Muscle of leg (tissue), 3 donors: ENCODE measurements at regions not wholly inside any gene's neighbourhood (a gene's known extent, or its start where the extent isn't known, plus 50 kb on each side); places are given as distances from the start of the nearest gene placed in this dataset.

ENCODE experiments used
- DNase-seq: peaks from one replicate; pipeline ENCODE4 v3.0.0; 2013
- H3K27ac ChIP-seq: one replicate; pipeline ENCODE4 v1.5.1; 2013; ENCODE audit warnings: mild to moderate bottlenecking, low read length, control low read depth
- H3K27me3 ChIP-seq: one replicate; pipeline ENCODE4 v1.6.1; 2013; ENCODE audit warnings: low read length; ENCODE audit not compliant: control insufficient read depth, insufficient read depth
- H3K36me3 ChIP-seq: one replicate; pipeline ENCODE4 v1.6.1; 2013; ENCODE audit warnings: low read length; ENCODE audit not compliant: control insufficient read depth, insufficient read depth
- H3K4me1 ChIP-seq: one replicate; pipeline ENCODE4 v1.6.1; 2013; ENCODE audit warnings: low read length; ENCODE audit not compliant: control insufficient read depth, insufficient read depth
- H3K4me3 ChIP-seq: one replicate; pipeline ENCODE4 v1.5.1; 2013; ENCODE audit warnings: low read length, control low read depth
- H3K9me3 ChIP-seq: replicated peaks from 2 replicates; pipeline ENCODE4 v1.6.1; 2013; ENCODE audit warnings: low read depth, low read length; ENCODE audit not compliant: control insufficient read depth
- WGBS: methylation state at CpG from one replicate; pipeline ENCODE4 v1.1.5; 2013; ENCODE audit warnings: missing lambda C conversion rate; ENCODE audit not compliant: insufficient coverage; 5-methylcytosine and 5-hydroxymethylcytosine counted together

GRCh38 chr22:34129691-34130486 is 209.6 kb upstream of the LARGE1 start:
- no peak overlapping the region for H3K27ac ChIP-seq
- no peak overlapping the region for H3K4me3 ChIP-seq
- 100% methylated on average over 1 of the region's 4 CpGs for WGBS
- no peaks in the 10 kb centered on the region for H3K9me3 ChIP-seq
- H3K4me1 ChIP-seq = no peaks in the 10 kb centered on the region
- no peaks in the 10 kb centered on the region for H3K27me3 ChIP-seq
- no peak for DNase-seq
- no peaks in the 10 kb centered on the region for H3K36me3 ChIP-seq

GRCh38 chr22:34135749-34136148 is 215.5 kb upstream of the LARGE1 start:
- no peak overlapping the region for H3K4me3 ChIP-seq
- no peaks in the 10 kb centered on the region for H3K36me3 ChIP-seq
- no peak for DNase-seq
- H3K4me1 ChIP-seq = no peaks in the 10 kb centered on the region
- H3K9me3 ChIP-seq = no peaks in the 10 kb centered on the region
- WGBS = 84% methylated on average over 3 of the region's 7 CpGs
- H3K27ac ChIP-seq = no peak overlapping the region
- H3K27me3 ChIP-seq = no peaks in the 10 kb centered on the region

- no peaks in the 10 kb centered on the region for H3K36me3 ChIP-seq
- no peaks in the 10 kb centered on the region for H3K27me3 ChIP-seq
- no peak overlapping the region for H3K4me3 ChIP-seq
- no peak overlapping the region for H3K27ac ChIP-seq
- peaks cover 2% of the 10 kb centered on the region for H3K9me3 ChIP-seq
- no peaks in the 10 kb centered on the region for H3K4me1 ChIP-seq
- DNase-seq = no peak
Observed at GRCh38 chr22:34150023-34150422, 229.7 kb upstream of the LARGE1 start.

- H3K9me3 ChIP-seq = no peaks in the 10 kb centered on the region
- no peaks in the 10 kb centered on the region for H3K4me1 ChIP-seq
- no peak for DNase-seq
- WGBS = 56% methylated on average over 5 of the region's 8 CpGs
- H3K27me3 ChIP-seq = no peaks in the 10 kb centered on the region
- no peak overlapping the region for H3K27ac ChIP-seq
- H3K4me3 ChIP-seq = no peak overlapping the region
- H3K36me3 ChIP-seq = no peaks in the 10 kb centered on the region
Observed at GRCh38 chr22:34159491-34159890, 239.2 kb upstream of the LARGE1 start.

DNA sequence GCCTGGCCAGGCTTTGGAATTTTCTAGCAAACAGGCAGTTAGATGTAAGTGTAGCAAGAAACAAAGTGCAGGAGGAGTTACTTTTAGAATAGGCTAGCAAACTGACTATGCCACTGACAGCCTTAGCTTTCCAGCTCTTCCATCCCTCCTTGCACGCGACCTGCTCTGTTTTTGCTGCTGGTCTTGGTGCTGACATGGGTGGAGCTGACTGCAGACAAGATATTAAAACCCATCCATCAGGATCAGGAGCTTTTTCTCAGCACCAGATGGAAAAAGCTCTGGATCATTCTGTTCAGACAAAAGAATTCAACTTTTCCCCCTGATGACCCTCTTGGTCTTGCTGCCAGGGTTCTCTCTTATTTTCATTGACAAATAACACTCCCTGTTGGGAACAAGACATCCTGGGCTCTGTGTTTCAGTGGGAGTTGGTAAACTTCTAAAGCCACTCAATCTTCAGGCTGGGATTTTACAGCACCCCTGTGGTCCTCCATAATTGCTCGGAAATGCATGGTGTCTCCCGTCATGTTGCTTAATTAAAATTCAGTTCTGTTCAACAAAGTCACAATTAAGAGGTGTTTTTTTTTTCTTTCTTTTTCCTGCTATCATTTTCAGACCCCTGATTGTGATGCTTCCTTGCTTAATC is 240.0 kb upstream of the LARGE1 start:
- no peaks in the 10 kb centered on the region for H3K4me1 ChIP-seq
- 0% methylated on average over 2 of the region's 4 CpGs for WGBS
- no peak overlapping the region for H3K27ac ChIP-seq
- no peak overlapping the region for H3K4me3 ChIP-seq
- no peak for DNase-seq
- no peaks in the 10 kb centered on the region for H3K9me3 ChIP-seq
- no peaks in the 10 kb centered on the region for H3K27me3 ChIP-seq
- H3K36me3 ChIP-seq = no peaks in the 10 kb centered on the region

DNA sequence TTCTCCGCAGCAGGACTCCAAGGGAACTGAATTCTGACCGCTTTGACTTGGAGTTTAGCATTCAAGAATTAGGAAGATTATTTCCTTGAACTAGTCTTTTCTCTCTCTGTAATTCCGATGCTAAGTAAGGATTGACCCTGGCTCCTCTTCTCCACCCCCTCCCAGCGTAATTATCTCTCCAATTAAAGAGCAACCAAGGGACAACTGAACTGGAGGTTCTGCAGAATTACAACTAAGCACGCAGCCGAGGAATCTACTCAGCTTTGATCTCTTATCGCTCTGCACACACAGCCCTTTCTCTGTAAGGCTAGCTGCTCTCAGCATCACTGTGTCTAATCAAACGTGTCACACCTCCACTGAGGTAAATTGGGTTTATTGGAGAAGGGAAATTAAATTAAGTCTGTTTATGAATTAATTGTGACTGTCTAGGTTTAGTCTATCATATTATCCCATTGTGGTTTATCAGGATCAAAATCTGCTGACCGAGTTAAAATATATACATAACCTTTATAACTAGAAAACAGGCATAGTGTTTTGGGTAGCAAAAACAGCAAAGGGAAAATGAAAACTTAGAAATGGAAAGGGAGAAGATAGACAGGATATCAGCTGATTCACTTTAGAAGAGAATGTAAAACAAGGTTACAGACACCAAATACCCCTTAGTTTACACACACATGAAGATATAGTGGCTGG is 241.3 kb upstream of the LARGE1 start:
- H3K4me1 ChIP-seq = no peaks in the 10 kb centered on the region
- WGBS = 29% methylated on average over 4 of the region's 9 CpGs
- DNase-seq = no peak
- no peak overlapping the region for H3K27ac ChIP-seq
- no peaks in the 10 kb centered on the region for H3K9me3 ChIP-seq
- no peak overlapping the region for H3K4me3 ChIP-seq
- H3K36me3 ChIP-seq = no peaks in the 10 kb centered on the region
- H3K27me3 ChIP-seq = no peaks in the 10 kb centered on the region

GRCh38 chr22:34198976-34199375 is 278.7 kb upstream of the LARGE1 start:
- Histone ChIP-seq H3K27ac (no peak overlapping the region), H3K27me3 (no peaks in the 10 kb centered on the region), H3K4me3 (no peak overlapping the region), H3K4me1 (no peaks in the 10 kb centered on the region), H3K9me3 (no peaks in the 10 kb centered on the region), H3K36me3 (no peaks in the 10 kb centered on the region)
- no peak for DNase-seq
- WGBS = 57% methylated on average over 1 of the region's 3 CpGs

DNA sequence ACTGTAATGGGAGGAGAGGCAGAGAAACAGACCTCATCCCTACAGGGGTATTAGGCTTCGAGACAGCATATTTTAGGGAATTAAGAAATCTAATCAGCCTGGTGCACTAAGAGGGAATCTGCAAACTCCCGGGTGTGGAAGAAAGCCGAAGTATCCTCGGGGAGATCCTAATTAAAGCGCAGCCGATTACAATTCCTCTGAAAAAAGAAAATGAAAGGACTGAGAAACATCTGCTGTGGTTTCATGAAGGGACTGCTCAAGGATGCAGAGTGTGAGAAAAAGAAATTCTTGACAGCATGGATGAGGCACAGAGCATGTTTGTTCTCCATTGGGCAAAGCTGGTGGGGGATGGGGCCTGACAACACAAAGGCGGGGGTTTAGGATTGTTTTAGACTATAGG is 290.0 kb upstream of the LARGE1 start:
- WGBS = 79% methylated on average over 6 of the region's 7 CpGs

DNA sequence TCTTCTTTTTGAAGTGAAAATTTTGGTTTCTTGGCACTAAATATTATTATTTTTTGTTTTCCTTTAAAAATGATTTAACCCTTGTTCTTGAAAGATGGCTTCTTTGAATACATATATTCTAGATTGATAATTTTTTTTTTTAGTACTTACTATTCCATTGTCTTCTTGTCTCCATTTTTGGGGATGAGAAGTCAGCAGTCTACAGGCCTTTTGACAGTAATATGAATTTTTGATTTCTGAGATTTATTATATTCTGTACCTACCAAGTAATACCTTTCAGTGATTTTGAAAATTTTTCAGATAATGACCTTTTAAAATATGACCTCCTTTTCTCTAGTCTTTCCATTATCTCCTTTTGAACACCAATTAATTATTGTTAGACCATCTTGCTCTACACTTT is 294.1 kb upstream of the LARGE1 start:
- Histone ChIP-seq H3K27ac (no peak overlapping the region), H3K27me3 (no peaks in the 10 kb centered on the region), H3K4me1 (no peaks in the 10 kb centered on the region), H3K4me3 (no peak overlapping the region), H3K9me3 (peaks cover 2% of the 10 kb centered on the region), H3K36me3 (no peaks in the 10 kb centered on the region)
- no peak for DNase-seq

More for the DNA sequence above, 290.0 kb upstream of the LARGE1 start:
- Histone ChIP-seq H3K4me3 (no peak overlapping the region), H3K27me3 (no peaks in the 10 kb centered on the region), H3K9me3 (no peaks in the 10 kb centered on the region), H3K4me1 (no peaks in the 10 kb centered on the region), H3K27ac (no peak overlapping the region), H3K36me3 (no peaks in the 10 kb centered on the region)
- DNase-seq = no peak

DNA sequence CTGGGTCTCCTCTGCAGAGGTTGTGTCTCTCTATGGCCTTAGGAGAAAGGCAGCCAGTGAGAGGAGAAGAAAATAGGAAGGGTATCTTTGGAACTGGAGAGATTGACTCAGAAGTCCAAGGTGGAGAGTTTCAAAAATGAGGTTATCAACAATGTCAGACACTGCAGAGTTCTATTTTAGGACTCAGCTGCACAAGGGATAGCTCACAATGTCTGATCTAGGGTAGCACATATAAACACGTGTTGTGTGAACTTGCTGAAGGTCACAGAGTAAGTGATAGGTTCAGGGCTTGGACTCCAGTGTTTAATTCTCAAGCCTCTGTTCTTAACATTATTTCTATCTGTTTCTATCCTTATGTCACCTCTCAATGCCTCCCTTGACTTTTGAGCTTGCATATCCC is 305.0 kb upstream of the LARGE1 start:
- H3K36me3 ChIP-seq = no peaks in the 10 kb centered on the region
- no peaks in the 10 kb centered on the region for H3K27me3 ChIP-seq
- no peak overlapping the region for H3K4me3 ChIP-seq
- H3K27ac ChIP-seq = no peak overlapping the region
- DNase-seq = no peak
- no peaks in the 10 kb centered on the region for H3K9me3 ChIP-seq
- H3K4me1 ChIP-seq = no peaks in the 10 kb centered on the region
- no CpG with 5 or more reads among the region's 1 CpG for WGBS
